ENCODE measurements at regions not wholly inside any gene's neighbourhood (a gene's known extent, or its start where the extent isn't known, plus 50 kb on each side); places are given as distances from the start of the nearest gene placed in this dataset.

GRCh38 chr13:85367887-85368286, 431.3 kb downstream of the SLITRK6 start:
- Histone ChIP-seq H3K27ac (peak overlapping the region; percentile 90), H3K36me3 (ENCODE audit: insufficient read depth, low read length) (no peaks in the 10 kb centered on the region), H3K4me3 (peak overlapping the region; percentile 48), H3K9ac (ENCODE audit: insufficient read length) (no peak overlapping the region), H3K9me3 (ENCODE audit: low read depth, low read length) (no peaks in the 10 kb centered on the region)
- TF ChIP-seq POLR2AphosphoS5 (IDR thresholded peaks at IDR 0.05; ENCODE audit: borderline replicate concordance, low read depth, low read length) (peak; percentile 58; the same call in 1 of the 2 replicates), FOXP2 (optimal IDR thresholded peaks at IDR 0.05; ENCODE audit: control extremely low read depth, extremely low read length, insufficient read depth) (peak; percentile 60), EZH2 (IDR thresholded peaks at IDR 0.05) (no peak)
- DNase-seq (ENCODE audit: low read depth, low spot score), result peak; percentile 67

DNA sequence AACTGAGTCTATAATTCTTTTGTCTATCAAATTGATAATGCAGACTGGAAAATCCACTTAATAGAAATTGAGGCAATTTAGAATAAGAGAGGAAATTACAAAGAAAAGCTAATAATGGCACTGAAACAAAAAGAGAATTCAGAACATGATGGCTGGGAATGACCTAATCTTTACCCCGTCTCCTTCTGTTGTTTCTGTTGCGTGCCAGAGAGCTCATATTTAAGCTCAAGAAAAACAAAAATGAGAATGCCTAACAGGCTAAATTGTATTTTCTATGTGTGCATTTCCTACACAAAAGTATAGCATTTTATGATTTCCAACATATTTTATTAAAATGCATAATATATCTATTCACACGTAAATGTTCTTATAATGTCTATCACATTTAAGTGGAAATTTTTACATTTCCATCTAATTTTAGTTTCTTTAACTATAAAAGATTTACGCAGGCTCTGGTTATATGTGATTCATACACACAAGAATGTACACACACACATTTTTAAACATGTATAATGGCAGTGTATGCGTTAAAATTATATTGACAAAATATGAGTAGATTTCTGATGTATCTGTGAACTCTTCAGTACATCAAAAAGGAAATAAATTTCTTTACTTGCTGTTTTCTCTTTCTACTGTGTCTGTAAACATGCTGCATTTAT, 432.3 kb downstream of the SLITRK6 start:
- Histone ChIP-seq H3K36me3 (ENCODE audit: insufficient read depth, low read length) (no peaks in the 10 kb centered on the region), H3K9me3 (ENCODE audit: low read depth, low read length) (no peaks in the 10 kb centered on the region), H3K4me3 (peak overlapping the region; percentile 48), H3K27ac (peak overlapping the region; percentile 90), H3K9ac (ENCODE audit: insufficient read length) (peak overlapping the region; percentile 19)
- DNase-seq (ENCODE audit: low read depth, low spot score), result no peak
- TF ChIP-seq FOXP2 (optimal IDR thresholded peaks at IDR 0.05; ENCODE audit: control extremely low read depth, extremely low read length, insufficient read depth) (no peak), POLR2AphosphoS5 (IDR thresholded peaks at IDR 0.05; ENCODE audit: borderline replicate concordance, low read depth, low read length) (no peak), EZH2 (IDR thresholded peaks at IDR 0.05) (no peak)

DNA sequence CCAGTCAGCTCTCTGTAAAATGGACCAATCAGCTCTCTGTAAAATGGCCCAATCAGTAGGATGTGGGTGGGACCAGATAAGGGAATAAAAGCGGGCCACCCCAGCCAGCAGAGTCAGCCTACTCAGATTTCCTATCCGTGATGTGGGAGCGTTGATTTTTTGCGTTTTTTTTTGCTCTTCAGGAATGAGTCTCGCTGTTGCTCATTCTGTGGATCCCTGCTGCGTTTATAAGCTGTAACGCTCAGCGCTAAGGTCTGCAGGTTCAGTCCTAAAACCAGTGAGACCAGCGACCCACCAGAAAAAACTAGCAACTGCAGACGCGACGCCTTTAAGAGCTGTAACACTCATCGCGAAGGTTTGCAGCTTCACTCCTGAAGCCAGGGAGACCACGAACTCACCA, 435.7 kb downstream of the SLITRK6 start:
- DNase-seq (ENCODE audit: low read depth, low spot score), result no peak
- TF ChIP-seq FOXP2 (optimal IDR thresholded peaks at IDR 0.05; ENCODE audit: control extremely low read depth, extremely low read length, insufficient read depth) (no peak), POLR2AphosphoS5 (IDR thresholded peaks at IDR 0.05; ENCODE audit: borderline replicate concordance, low read depth, low read length) (no peak), EZH2 (IDR thresholded peaks at IDR 0.05) (no peak)
- no peak overlapping the region for H3K9ac ChIP-seq (ENCODE audit: insufficient read length)
- H3K9me3 ChIP-seq (ENCODE audit: low read depth, low read length), result no peaks in the 10 kb centered on the region
- no peak overlapping the region for H3K4me3 ChIP-seq
- no peaks in the 10 kb centered on the region for H3K36me3 ChIP-seq (ENCODE audit: insufficient read depth, low read length)
- H3K27ac ChIP-seq, result no peak overlapping the region

DNA sequence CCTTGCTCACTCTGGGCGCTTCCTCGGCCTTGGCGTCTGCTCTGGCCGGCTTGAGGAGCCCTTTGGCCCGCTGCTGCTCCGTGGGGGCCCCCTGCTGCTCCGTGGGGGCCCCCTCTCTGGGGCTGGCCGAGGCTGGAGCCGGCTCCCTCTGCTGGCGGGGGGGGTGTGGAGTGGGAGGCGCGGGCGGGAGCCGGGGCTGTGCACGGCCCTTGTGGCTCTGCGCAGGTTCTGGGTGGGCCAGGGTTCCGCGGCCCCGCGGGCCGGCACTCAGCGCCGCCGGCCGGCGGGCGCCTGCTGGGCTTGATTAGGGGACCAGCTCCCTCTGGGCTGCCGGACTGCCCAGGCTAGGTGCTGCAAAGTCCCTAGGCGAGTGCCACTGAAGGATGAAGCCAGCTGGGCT, 436.2 kb downstream of the SLITRK6 start:
- no peak for DNase-seq (ENCODE audit: low read depth, low spot score)
- no peaks in the 10 kb centered on the region; the same call in 1 of the 2 replicates for H3K9me3 ChIP-seq (ENCODE audit: low read depth, low read length)
- no peak overlapping the region for H3K9ac ChIP-seq (ENCODE audit: insufficient read length)
- no peak overlapping the region for H3K4me3 ChIP-seq
- no peak overlapping the region for H3K27ac ChIP-seq
- H3K36me3 ChIP-seq (ENCODE audit: insufficient read depth, low read length), result no peaks in the 10 kb centered on the region
- TF ChIP-seq POLR2AphosphoS5 (IDR thresholded peaks at IDR 0.05; ENCODE audit: borderline replicate concordance, low read depth, low read length), result no peak
- TF ChIP-seq EZH2 (IDR thresholded peaks at IDR 0.05), result no peak
- no peak for TF ChIP-seq FOXP2 (optimal IDR thresholded peaks at IDR 0.05; ENCODE audit: control extremely low read depth, extremely low read length, insufficient read depth)

GRCh38 chr13:85347251-85347650, 452.0 kb downstream of the SLITRK6 start:
- TF ChIP-seq EZH2 (IDR thresholded peaks at IDR 0.05), result no peak
- no peak for TF ChIP-seq POLR2AphosphoS5 (IDR thresholded peaks at IDR 0.05; ENCODE audit: borderline replicate concordance, low read depth, low read length)
- TF ChIP-seq FOXP2 (optimal IDR thresholded peaks at IDR 0.05; ENCODE audit: control extremely low read depth, extremely low read length, insufficient read depth), result no peak
- Histone ChIP-seq H3K36me3 (ENCODE audit: insufficient read depth, low read length) (no peaks in the 10 kb centered on the region), H3K4me3 (peak overlapping the region; percentile 4; the same call in 1 of the 2 replicates), H3K9ac (ENCODE audit: insufficient read length) (no peak overlapping the region), H3K27ac (peak overlapping the region; percentile 86), H3K9me3 (ENCODE audit: low read depth, low read length) (no peaks in the 10 kb centered on the region; the same call in 1 of the 2 replicates)
- DNase-seq (ENCODE audit: low read depth, low spot score), result peak; percentile 42

DNA sequence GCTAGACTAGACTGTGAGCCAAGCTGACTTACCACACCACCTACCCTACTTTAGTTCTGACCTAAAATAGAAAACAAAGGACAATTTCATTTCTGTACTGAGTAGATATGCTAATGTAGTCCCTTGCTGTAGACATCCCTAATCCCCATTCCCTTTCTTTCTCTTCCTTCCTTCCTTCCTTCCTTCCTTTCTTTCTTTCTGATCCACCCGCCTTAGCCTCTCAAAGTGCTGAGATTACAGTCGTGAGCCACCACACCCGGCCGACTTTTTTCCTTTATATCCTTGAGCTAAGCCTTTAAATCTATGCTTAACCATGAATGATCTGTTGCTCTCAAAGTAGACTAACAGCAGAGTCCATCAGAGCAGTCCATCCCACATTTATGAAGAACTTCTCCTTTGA, 465.0 kb downstream of the SLITRK6 start:
- peaks cover 5% of the 10 kb centered on the region; the same call in 1 of the 2 replicates for H3K9me3 ChIP-seq (ENCODE audit: low read depth, low read length)
- DNase-seq (ENCODE audit: low read depth, low spot score), result peak; percentile 89
- H3K4me3 ChIP-seq, result peak overlapping the region; percentile 61
- peaks cover 22% of the 10 kb centered on the region for H3K36me3 ChIP-seq (ENCODE audit: insufficient read depth, low read length)
- TF ChIP-seq POLR2AphosphoS5 (IDR thresholded peaks at IDR 0.05; ENCODE audit: borderline replicate concordance, low read depth, low read length) (peak; percentile 42; the same call in 1 of the 2 replicates), FOXP2 (optimal IDR thresholded peaks at IDR 0.05; ENCODE audit: control extremely low read depth, extremely low read length, insufficient read depth) (no peak), EZH2 (IDR thresholded peaks at IDR 0.05) (no peak)
- H3K9ac ChIP-seq (ENCODE audit: insufficient read length), result no peak overlapping the region
- H3K27ac ChIP-seq, result peak overlapping the region; percentile 99

DNA sequence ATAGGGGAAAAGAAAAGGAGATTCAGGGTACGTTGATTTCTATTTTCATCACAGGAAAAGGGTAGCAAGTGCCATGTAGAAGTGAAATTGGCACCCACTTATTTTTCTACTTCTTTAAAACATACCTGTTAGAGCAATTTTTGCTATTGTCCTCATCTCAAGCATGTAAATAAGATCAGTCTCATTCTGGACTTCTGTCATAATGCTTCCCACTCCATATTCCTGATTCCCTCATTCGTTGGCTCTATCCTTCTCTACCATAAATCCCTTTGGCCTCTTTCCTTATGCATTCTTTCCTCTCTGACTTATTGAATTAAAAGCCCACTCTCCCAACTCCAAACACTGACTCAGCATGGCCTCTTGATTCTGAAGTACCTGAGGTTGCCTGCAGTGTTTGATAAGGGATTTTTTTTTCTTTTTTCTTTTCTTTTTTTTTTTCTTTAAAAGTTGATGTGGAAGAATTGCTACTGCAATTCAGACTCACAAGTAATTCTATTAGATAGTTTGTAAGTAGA, 465.7 kb downstream of the SLITRK6 start:
- no peak for DNase-seq (ENCODE audit: low read depth, low spot score)
- TF ChIP-seq EZH2 (IDR thresholded peaks at IDR 0.05) (no peak), FOXP2 (optimal IDR thresholded peaks at IDR 0.05; ENCODE audit: control extremely low read depth, extremely low read length, insufficient read depth) (no peak), POLR2AphosphoS5 (IDR thresholded peaks at IDR 0.05; ENCODE audit: borderline replicate concordance, low read depth, low read length) (no peak)
- Histone ChIP-seq H3K9me3 (ENCODE audit: low read depth, low read length) (peaks cover under 1% of the 10 kb centered on the region; the same call in 1 of the 2 replicates), H3K36me3 (ENCODE audit: insufficient read depth, low read length) (peaks cover 17% of the 10 kb centered on the region), H3K9ac (ENCODE audit: insufficient read length) (peak overlapping the region; percentile 74), H3K4me3 (peak overlapping the region; percentile 61), H3K27ac (peak overlapping the region; percentile 99)

DNA sequence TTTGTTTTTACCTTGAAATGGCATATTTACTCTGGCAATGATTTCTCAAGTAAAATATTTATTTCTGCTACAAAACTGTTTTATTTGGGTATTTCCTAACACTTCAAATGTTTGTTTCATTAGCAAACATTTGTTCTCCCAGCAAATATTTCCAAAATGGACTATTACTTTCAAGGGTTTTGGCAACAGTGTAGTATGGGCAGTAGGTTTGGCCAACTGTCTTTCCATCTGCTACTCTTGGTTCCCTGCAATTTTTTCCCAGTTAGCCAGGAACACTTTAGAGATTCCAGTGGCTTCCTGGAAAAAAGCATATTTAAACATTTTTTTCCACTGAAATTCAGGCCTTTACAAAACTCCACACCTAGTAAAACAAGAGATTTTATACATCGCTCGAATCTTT, 466.6 kb downstream of the SLITRK6 start:
- Histone ChIP-seq H3K4me3 (no peak overlapping the region), H3K36me3 (ENCODE audit: insufficient read depth, low read length) (peaks cover 18% of the 10 kb centered on the region), H3K9me3 (ENCODE audit: low read depth, low read length) (no peaks in the 10 kb centered on the region; the same call in 1 of the 2 replicates), H3K9ac (ENCODE audit: insufficient read length) (peak overlapping the region; percentile 34), H3K27ac (peak overlapping the region; percentile 99)
- no peak for DNase-seq (ENCODE audit: low read depth, low spot score)
- TF ChIP-seq POLR2AphosphoS5 (IDR thresholded peaks at IDR 0.05; ENCODE audit: borderline replicate concordance, low read depth, low read length) (no peak), EZH2 (IDR thresholded peaks at IDR 0.05) (no peak), FOXP2 (optimal IDR thresholded peaks at IDR 0.05; ENCODE audit: control extremely low read depth, extremely low read length, insufficient read depth) (no peak)
